ENCODE measurements at regions not wholly inside any gene's neighbourhood (a gene's known extent, or its start where the extent isn't known, plus 50 kb on each side); places are given as distances from the start of the nearest gene placed in this dataset.

DNA sequence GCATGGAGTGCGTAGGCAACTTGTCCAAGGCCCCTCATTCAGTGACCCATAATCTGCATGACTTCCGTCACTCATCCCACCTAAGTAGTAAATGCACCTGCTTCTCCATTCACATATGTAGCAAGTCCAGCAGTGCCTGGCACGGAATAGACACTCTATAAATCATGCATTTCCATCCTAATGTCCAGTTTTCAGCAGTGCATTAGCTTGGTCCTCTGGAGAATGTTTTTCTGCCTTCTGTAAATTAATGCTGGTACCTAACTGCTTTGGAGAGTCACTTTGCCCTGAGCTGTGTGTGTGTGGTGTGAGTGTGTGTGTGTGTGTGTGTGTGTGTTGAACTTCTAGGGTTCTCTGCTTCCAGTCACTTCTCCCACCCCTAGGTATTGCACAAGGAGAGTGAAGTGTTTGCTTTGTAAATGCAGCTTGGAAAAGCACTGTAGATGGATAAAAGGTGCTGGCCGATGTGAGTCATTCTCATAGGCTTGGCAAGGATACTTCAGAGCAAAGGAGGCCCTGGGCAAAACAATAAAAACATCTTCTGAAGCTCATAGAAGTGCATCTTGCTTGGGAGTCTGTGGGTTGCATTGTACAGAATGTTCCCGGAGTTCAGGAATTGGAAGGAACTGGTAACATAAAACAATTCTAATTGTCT lies 181.8 kb downstream of the KATNAL1 start:
- no peak for DNase-seq

DNA sequence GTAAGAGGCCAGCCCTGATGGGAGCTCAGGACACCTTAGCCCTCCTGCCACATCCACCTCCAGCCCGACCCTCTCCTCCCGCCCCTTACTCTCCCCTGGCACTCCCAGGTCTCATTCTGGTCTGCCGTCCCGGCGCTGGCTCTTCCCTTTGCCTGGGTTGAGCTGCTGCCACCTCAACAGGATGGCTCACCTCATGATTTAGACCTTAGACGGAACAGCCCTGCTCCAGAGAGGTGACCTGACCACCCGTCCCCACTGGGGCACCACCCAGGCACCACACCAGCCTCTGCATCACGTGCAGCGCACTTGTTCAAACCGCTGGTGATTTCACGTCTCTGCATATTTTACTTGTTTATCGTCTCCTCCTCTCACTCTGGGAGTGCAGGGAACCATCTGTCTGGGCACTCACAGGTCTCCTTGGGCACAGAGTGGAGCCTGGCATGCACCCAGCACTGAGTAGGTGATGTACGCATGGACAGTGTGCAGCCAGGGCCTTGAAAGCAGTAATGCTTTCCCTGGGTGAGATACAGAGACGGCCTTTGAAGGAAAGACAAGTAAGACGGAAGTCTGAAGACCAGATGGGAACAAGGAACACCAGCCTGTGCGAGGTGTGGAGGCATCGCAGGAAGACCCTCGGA lies 183.1 kb downstream of the KATNAL1 start:
- DNase-seq, result no peak

DNA sequence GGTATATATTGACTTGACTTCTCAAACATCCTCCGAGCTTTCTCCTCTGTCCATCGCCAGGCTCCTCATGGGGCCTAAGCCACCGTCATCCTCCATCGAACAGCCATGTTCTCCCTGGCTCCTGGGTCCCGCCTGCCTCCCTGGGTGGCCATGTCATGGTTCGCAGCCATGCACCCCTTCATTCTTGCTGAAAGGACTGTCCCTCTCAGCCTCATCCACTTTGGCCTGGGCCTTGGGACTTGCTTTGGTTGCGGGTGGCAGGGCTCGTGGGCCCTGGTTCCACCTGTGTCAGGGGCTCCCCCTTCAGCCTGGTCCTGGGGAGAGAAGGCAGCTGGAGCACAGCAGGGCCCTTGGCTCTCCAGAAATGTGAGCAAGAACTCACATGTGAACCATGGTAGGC lies 183.8 kb downstream of the KATNAL1 start:
- no peak for DNase-seq

DNA sequence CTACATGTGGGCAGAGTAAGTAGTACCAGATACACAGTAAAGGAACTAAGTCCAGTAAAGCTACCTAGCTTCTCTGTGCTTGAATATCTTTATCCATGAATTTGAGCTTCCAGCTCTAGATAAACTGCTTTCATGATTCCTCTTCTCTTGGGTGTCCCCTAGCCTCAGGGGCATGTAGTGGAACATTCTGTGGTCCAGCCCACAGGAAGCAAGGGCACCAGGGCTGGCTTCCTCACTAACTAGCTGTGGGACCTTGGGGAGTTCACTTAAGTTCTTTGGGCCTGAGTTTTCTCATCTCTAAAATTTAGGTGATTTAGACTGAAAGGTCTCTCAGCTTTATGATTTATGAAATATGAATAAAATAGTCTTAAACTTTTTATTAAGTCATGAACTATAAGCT lies 185.7 kb downstream of the KATNAL1 start:
- DNase-seq, result no peak

DNA sequence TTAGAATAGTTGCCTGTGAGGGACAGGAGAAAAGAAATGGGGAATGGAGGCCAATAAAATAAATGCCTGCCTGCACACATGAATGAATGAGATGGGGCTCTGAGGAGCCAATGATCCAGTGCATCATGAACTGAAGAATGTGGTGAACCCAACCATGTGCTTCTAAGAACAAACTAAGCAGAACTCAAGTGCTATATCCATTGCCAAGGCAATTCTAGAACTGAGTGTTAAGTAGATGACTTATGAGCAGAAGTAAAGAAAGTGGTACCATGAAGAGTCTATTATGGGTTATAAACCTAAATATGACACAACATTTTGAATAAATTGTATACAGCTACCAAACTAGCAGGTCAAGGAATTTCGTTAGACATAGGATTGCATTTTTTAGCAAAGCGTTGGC lies 186.1 kb downstream of the KATNAL1 start:
- no peak for DNase-seq

DNA sequence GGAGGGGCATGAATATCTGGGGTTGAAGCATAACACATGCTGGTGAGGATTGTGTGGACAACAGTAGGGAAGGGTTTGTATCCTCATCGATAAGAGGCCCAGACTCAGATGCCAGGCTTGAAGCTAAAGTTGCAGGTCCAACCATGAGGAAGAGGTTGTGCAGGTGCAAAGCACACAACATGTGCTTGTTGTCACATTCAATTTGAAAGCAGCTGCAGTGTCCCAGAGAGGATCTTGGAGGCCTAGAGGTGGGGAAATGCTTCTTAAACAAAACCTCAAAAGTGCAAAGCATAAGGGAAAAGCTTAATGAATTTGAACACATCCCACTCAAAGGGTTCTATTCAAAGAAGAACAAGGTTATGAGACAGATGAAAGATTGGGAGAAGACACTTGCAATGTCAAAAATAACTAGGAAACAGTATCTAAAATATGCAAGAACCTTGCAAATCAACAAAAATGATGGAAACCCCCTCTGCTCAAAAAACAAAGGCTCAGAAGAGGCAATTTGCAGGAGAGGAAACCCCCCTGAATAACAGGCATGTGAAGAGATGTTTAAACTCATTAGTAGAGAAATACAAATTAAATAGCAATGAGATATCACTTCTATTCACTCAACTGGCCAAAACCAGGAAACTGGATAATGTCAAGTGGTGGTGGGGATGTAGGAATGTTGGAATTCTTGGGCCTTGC lies 187.1 kb downstream of the KATNAL1 start:
- DNase-seq, result no peak

DNA sequence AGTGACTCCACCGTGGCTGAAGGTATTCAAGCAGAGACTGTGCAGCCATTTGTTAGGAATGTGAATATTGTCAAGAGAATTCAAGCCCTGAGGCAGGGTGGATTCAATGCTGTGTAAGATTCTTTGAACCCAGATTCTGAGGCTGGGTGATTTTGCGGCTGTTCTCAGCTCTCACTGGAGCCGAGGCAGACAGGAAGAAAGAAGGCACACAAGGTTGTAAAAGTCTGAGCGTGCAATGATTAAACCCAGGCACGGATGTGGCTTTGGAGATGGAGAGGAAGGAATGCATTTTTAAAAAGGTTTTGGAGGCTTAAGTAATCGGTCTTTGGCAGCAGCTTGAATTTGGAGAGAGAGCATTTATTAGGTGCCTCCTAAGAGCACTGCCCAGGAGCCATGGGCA lies 187.9 kb downstream of the KATNAL1 start:
- DNase-seq, result no peak

DNA sequence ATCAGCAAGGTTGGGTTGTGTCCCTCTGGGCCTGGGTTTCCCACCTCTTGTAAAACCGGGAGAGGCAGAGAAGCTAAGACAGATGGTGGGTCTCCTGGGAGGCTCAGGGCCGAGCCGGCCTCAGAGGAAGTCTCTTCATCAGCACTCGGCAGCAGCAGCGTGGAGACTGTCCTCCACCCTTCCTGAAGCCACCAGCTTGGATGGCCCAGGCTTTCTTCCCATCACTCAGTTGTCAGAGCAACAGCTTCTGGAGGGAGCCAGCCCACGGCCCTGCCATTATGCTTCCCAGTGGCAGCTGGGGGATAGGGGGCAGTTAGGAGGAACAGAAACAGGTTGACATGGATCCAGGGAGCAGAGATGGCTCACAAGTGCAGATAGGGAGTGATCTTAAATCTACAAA lies 191.0 kb downstream of the KATNAL1 start:
- no peak for DNase-seq

DNA sequence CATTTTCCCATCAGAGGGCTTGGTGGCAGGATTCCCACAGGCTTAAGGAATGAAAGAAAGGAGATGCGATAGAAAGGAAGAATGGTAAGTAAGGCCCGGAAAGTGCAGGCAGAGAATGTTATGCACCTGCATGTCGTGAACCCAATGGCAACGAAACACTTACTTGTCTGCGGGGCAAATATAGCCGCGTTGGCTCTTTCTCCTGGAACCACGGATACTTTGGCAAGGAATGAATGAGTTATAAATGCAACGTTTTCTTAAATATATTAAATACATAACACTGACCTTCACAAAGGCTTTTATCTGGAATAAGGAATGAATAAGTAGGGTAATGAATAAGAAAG lies 192.1 kb downstream of the KATNAL1 start:
- no peak for DNase-seq

DNA sequence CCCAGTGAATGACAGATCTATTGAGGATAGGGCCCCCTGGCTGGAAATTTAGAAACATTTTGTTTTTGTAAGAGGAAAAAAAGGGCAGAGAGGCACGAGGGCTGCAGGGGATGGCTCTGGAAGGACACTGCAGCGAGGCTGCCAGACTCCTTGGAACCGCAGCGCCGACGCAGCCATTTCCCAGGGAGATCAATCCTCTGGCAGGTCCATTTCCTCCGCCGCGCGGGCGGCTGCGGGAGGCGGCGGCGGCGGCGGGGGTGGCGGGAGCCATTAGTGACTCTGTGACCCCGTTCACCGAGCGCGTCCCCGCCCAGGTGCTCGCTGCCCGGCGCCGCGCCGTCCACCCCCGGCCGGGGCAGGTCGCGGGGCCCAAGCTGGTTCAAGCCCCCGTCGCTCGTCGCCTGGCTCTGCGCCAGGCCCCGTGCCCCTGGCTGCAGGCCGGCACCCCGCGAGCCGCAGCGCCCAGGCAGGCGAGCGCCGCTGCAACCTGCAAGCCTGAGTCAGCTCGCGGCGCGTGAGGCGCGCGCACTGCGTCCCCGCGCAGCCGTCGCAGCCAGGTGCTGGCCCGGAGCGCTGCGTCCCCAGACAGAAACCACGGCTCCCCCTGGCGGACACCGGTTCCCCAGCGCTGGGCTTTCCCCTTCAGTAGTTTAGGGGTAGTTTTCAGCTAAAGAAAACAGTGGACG lies 192.6 kb downstream of the KATNAL1 start:
- no peak for DNase-seq

DNA sequence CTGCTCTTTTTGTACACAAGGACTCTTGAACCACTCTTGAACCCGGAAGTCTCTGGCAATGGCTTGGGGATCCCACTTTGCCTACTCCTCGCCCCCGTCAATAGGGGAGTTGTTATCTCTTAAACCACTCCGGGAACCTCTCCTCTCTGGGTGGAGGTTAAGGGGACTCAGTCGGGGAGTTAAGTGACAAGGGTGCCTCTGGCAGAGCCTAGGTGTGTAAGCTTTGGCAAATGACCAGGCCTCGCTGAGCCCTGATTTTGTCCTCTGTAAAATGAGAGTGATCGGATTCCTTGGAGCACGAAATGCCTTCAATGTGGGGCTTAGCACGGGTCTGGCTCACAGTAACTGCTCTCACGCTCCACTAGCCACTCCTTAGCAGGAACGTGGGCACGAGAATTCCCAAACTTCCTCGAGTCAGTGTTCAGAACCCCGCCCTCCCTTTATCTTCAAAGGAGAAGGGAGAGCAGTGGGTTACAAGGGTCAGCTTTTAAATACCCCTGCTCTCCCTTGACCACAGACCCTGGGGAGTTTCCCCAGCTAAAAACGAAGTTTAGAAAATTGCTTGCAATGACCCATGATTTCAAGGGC lies 193.3 kb downstream of the KATNAL1 start:
- no peak for DNase-seq

DNA sequence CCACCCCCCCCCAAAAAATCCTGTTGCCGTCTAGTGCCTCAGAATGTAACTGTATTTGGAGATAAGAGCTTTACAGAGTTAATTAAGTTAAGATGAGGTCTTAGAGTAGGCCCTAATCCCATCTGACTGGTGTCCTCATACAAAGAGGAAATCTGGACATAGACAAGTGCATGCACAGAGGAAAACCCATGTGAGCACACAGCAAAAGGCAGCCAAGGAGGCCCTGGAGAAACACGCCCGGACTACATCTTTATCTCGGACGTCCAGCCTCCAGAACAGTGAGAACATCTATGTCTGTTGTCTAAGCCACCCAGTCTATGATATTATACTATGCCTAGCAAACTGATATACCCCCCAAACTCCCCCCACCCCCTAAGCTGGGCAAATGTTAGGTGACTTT lies 193.8 kb downstream of the KATNAL1 start:
- no peak for DNase-seq

DNA sequence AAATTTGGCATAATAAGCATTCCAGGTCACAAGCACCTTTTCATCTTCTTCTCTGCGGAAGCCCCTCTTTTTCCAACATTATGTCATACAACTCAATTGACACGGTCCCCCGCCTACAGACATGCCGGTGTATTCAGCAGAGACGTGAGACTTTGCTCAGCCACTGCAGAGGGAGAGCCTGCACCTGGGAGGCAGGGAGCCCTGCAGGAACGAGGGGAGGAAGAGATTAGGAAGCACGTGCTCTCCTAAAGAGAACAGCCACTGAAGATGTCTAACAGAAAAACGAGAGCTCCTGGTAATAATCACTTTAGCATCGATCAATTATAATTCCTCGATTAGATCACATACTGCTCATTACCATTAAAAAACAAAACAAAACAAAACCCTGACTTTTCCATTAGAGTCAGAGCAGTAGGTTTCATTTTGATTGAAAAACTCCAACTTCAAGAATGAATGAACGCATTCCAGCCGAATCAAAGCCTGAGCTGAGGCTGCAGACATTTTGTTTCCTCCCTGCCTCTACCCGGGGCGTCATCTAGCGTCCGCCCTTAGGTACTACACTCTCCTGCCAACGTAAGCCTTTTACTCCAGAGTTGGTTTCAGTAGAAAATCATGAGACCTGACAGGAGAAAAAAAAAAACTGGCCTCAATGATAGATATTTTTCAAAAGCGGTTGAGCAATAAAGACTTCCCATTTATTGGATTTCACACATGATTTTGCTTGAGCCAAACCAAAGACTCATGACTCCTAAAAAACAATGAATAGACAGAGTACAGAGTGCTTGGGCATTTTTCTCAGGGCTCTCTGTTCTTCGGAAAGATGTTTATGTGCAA lies 194.5 kb downstream of the KATNAL1 start:
- peak; percentile 18 for DNase-seq

DNA sequence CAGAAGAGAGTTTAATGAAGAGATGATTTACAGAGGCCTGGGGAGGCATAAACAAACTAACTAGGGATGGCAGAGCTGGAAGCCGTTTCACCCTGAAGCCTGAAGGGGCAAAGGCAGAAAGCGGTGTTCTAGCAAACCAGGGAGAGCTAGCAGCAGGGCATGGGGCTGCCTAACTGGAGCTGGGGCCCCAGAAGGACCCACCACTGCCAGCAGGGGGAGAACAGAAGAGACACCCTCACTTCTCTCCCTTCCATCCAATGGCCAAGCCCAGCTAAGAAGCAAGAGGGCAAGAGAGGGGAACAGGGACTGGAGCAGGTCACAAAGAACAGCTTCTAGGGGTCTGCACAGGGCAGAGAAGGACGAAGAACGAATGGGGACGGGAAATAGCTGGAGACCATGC lies 195.5 kb downstream of the KATNAL1 start:
- DNase-seq, result no peak

DNA sequence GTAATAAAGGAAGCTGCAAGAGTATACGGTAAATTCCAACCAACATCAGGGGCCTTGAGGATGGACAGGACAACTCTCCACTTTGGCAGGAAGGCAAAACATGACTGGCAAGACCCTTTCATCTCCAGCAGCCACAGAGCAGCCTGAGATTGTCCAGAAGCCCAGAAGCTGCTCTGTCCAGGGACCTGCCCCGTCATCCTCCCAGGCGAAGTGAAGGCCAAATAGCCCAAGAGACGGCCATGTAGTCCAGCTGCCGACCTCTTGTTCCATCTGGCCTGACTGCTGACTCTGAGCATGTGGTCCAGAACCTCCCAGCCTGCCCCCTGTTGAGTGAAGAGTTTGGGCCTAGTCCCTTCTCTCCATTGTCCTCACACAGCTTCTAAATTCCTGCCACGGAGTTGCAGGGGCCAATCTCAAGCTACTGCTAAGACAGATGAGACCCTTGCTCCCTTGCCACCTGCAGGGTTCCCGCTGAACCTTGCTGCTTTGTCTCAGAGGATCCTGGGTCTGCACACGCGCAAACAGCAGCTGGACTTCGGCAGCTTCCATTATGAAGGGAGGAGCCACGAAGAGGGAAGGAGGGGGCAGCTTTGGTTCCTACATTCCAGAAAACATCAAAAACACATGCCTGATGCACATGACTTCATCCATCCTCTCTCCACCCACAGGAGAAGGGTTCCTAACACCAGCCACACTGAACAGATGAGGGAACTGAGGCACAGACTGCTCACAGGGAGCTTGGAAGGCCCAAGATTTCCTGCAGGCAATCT lies 196.9 kb downstream of the KATNAL1 start:
- no peak for DNase-seq

DNA sequence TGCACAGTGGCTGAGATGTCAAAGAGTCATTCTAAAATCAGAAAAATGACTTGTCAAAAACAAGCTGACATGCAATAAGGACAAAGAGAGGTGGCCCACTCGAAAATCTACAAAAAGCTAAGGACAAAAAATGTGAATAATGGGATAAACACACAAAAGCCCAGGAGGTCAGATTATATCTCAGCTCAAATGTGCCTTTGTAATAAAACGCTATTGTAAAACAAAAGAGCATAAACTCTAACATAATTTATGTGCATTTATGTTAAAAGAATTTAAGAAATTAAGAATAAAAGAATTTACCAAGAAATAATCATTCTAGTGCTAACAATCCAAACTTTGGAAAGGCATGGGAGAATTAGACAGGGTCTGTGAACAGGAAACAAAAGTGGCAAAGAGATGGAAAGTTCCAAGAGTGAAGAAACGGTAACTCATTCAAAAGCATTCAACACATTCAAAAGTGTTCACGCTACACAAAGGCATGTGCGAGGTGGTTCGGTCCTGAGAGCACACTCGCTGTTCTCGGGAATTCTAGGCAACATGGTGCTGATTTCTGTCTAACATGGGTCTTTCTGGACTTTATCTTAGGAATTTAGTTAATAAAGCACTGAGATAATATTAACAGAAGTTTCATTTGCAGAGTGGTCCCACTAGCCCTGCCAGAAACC lies 197.7 kb downstream of the KATNAL1 start:
- DNase-seq, result no peak

DNA sequence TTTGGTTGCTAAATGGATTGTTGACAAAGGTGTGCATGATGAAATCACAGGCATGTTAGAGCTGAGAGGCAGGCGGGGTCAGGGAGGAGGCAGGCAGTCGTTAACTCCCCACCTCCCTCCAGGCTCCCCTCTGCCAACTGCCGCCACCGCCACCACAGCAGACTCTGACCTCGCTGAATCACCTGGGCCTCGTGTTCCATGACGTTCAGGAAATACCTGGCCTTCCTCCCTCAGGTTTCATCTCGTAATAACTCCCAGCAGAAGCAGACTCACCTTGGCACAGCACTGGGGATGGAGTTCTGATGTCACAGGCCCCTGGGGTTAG lies 198.5 kb downstream of the KATNAL1 start:
- DNase-seq, result no peak

DNA sequence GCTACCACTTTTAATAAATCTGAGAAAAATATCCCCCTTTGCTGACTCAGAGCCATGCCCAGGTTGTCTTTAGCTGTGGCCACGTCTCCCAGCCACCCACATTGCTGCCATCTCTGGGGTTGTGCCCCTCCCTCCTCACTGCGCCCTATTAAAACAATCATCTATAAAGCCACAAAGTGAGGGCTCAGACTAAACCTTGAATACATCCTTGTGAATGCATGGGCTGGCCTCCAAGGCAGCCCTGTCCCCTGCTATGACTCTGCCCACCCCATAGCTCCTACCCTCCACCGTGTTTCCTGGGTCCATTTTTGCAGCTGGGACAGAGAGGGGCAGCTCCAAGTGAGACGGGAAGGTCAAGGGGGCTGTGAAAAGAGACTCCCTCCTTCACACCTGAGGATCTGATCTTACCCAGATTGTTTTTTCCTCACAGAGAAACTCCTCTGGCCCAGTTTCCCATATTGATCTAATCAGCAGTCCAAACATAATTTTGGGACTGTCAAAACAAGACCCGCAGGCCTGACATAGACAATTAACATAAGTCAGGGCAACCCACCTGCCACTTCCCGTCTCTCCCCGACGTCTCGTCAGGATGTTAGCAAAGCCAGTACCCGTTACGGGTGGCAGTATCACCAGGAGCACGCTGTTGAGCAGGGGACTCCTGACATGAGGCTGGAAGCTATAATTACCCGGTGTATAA lies 199.0 kb downstream of the KATNAL1 start:
- DNase-seq, result no peak

DNA sequence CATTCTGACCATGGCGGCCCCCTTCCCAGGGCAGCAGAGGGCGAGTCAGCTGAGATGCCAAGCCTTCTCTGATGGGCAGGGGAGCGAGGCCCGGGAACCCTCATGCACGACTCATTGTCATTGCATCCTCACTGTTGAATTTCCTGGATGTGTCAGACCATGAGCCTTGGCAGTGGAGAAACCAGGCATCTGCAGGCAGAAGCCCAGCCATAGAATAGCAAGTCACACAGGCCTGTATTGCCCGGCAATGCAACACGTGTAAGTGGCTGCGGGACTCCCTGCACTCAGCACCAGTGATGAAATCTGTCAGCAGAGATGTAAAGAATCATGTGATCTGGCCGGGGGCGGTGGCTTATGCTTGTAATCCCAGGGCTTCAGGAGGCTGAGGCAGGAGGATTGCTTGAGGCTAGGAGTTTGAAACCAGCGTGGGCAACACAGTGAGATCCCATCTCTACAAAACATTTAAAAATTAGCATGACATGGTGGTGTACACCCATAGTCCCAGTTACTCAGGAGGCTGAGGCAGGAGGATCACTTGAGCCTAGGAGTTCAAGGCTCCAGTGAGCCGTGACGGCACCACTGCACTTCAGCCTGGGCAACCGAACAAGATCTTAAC lies 199.7 kb downstream of the KATNAL1 start:
- DNase-seq, result no peak

DNA sequence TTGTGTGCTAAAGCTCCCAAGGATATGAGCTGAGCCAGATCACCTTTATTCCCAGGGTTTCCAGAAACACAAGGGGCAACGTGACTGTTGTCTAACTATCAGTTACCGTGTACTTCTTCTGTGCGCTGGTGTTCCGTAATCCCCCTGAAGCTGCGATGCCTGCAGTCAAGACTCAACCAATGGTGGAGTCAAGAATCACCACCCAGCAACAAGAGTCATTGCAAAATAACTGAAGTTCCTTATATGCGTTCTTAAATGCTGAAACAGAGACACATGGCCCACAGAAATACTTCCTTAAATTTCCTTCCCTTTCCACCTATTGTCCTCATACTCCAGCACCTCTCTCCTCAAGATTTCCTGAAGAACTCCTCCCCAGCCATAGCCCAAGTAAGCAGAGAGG lies 200.2 kb downstream of the KATNAL1 start:
- no peak for DNase-seq

All from NCI-H446 treated with DMSO at 0.1 percent for 48 hours (cell line).